GM23338 (cell line): ENCODE measurements at regions not wholly inside any gene's neighbourhood (a gene's known extent, or its start where the extent isn't known, plus 50 kb on each side); places are given as distances from the start of the nearest gene placed in this dataset.

Experiments
- CTCF ChIP-seq, 2 experiments: fragments of 200-600 bp in 1 of 2; sonication (generic) in 1 of 2; conservative IDR thresholded peaks; 2 replicates each; pipeline versions ENCODE4 v1.5.1 to v1.6.1; 2016 to 2017; ENCODE audit warnings: antibody characterized with exemption in 2 of 2, low read depth in 2 of 2, mild to moderate bottlenecking in 2 of 2, moderate library complexity in 1 of 2
- ETS1 ChIP-seq: IDR thresholded peaks from 2 replicates; pipeline ENCODE4 v1.6.1; 2016; ENCODE audit warnings: antibody characterized with exemption
- EZH2 ChIP-seq: fragments of 200-600 bp; sonication (generic); IDR thresholded peaks from one replicate; pipeline ENCODE4 v1.8.0; 2017; ENCODE audit warnings: antibody characterized with exemption, mild to moderate bottlenecking, low read depth; ENCODE audit not compliant: unreplicated experiment
- REST ChIP-seq: IDR thresholded peaks from one replicate; pipeline ENCODE4 v1.6.1; 2018; ENCODE audit warnings: antibody characterized with exemption; ENCODE audit not compliant: unreplicated experiment
- ZNF331 ChIP-seq: fragments of 250-450 bp; sonication (Bioruptor Pico); IDR thresholded peaks from 2 replicates; pipeline ENCODE4 v1.5.0; 2020; ENCODE audit warnings: low read depth, mild to moderate bottlenecking, moderate library complexity
- ZNF462 ChIP-seq: fragments of 250-450 bp; sonication (Bioruptor Pico); IDR thresholded peaks from 2 replicates; pipeline ENCODE4 v1.5.0; 2020; ENCODE audit warnings: mild to moderate bottlenecking, moderate library complexity

- TF ChIP-seq ZNF462 (CRISPR knock-in tag): no peak
- TF ChIP-seq CTCF (conservative IDR thresholded peaks at IDR 0.05; ENCODE audit: low read depth in 2 of 2): no peak
- TF ChIP-seq EZH2: no peak
- no peak for TF ChIP-seq ETS1
- TF ChIP-seq REST: no peak
- no peak for TF ChIP-seq ZNF331
Measured at GRCh38 chr17:73958453-73958852, 245.0 kb upstream of the RPL38 start.
